ENCODE measurements at regions not wholly inside any gene's neighbourhood (a gene's known extent, or its start where the extent isn't known, plus 50 kb on each side); places are given as distances from the start of the nearest gene placed in this dataset.

GRCh38 chr6:114940181-114940580, 597.4 kb upstream of the HS3ST5 start:
- Histone ChIP-seq H4K20me1 (ENCODE audit: insufficient read depth, low read length) (no peaks in the 10 kb centered on the region), H3K27me3 (ENCODE audit: insufficient read depth, low read length) (no peaks in the 10 kb centered on the region), H3K9ac (ENCODE audit: low read length) (no peak overlapping the region), H3K4me3 (ENCODE audit: low read depth, low read length, poor library complexity, severe bottlenecking) (no peak overlapping the region), H3K79me2 (ENCODE audit: insufficient read depth, low read length) (no peaks in the 10 kb centered on the region), H2AFZ (ENCODE audit: low read length) (no peak overlapping the region), H3K36me3 (ENCODE audit: insufficient read depth, low read length) (no peaks in the 10 kb centered on the region), H3K4me2 (ENCODE audit: low read length) (no peak overlapping the region), H3K9me2 (ENCODE audit: low read depth, low read length) (no peaks in the 10 kb centered on the region), H3K27ac (ENCODE audit: low read depth, low read length, poor library complexity, severe bottlenecking) (no peak overlapping the region), H3F3A (ENCODE audit: insufficient read depth, low read length) (no peaks in the 10 kb centered on the region), H3K9me3 (ENCODE audit: low read length) (no peaks in the 10 kb centered on the region), H3K4me1 (ENCODE audit: insufficient read depth, low read length, severe bottlenecking) (no peaks in the 10 kb centered on the region)
- TF ChIP-seq CTCF (IDR thresholded peaks at IDR 0.05; ENCODE audit: low read length) (no peak), EZH2 (IDR thresholded peaks at IDR 0.05; ENCODE audit: borderline replicate concordance, low read length) (no peak)

GRCh38 chr6:114939630-114940029, 596.8 kb upstream of the HS3ST5 start:
- H3K4me2 ChIP-seq (ENCODE audit: low read length), result no peak overlapping the region
- no peak overlapping the region for H3K9ac ChIP-seq (ENCODE audit: low read length)
- H2AFZ ChIP-seq (ENCODE audit: low read length), result no peak overlapping the region
- H3K27ac ChIP-seq (ENCODE audit: low read depth, low read length, poor library complexity, severe bottlenecking), result no peak overlapping the region
- no peaks in the 10 kb centered on the region for H3K79me2 ChIP-seq (ENCODE audit: insufficient read depth, low read length)
- H4K20me1 ChIP-seq (ENCODE audit: insufficient read depth, low read length), result no peaks in the 10 kb centered on the region
- H3K4me1 ChIP-seq (ENCODE audit: insufficient read depth, low read length, severe bottlenecking), result no peaks in the 10 kb centered on the region
- TF ChIP-seq CTCF (IDR thresholded peaks at IDR 0.05; ENCODE audit: low read length) (no peak), EZH2 (IDR thresholded peaks at IDR 0.05; ENCODE audit: borderline replicate concordance, low read length) (no peak)
- no peaks in the 10 kb centered on the region for H3F3A ChIP-seq (ENCODE audit: insufficient read depth, low read length)
- H3K36me3 ChIP-seq (ENCODE audit: insufficient read depth, low read length), result no peaks in the 10 kb centered on the region
- H3K4me3 ChIP-seq (ENCODE audit: low read depth, low read length, poor library complexity, severe bottlenecking), result no peak overlapping the region
- no peaks in the 10 kb centered on the region for H3K9me3 ChIP-seq (ENCODE audit: low read length)
- no peaks in the 10 kb centered on the region for H3K27me3 ChIP-seq (ENCODE audit: insufficient read depth, low read length)
- no peaks in the 10 kb centered on the region for H3K9me2 ChIP-seq (ENCODE audit: low read depth, low read length)

GRCh38 chr6:114936080-114936479, 593.3 kb upstream of the HS3ST5 start:
- H3K27me3 ChIP-seq (ENCODE audit: insufficient read depth, low read length), result no peaks in the 10 kb centered on the region
- H3K27ac ChIP-seq (ENCODE audit: low read depth, low read length, poor library complexity, severe bottlenecking), result no peak overlapping the region
- H3K4me1 ChIP-seq (ENCODE audit: insufficient read depth, low read length, severe bottlenecking), result no peaks in the 10 kb centered on the region
- TF ChIP-seq EZH2 (IDR thresholded peaks at IDR 0.05; ENCODE audit: borderline replicate concordance, low read length), result no peak
- no peak for TF ChIP-seq CTCF (IDR thresholded peaks at IDR 0.05; ENCODE audit: low read length)
- H2AFZ ChIP-seq (ENCODE audit: low read length), result no peak overlapping the region
- H3K9me2 ChIP-seq (ENCODE audit: low read depth, low read length), result no peaks in the 10 kb centered on the region
- no peak overlapping the region for H3K4me3 ChIP-seq (ENCODE audit: low read depth, low read length, poor library complexity, severe bottlenecking)
- H3K79me2 ChIP-seq (ENCODE audit: insufficient read depth, low read length), result no peaks in the 10 kb centered on the region
- H3K36me3 ChIP-seq (ENCODE audit: insufficient read depth, low read length), result no peaks in the 10 kb centered on the region
- no peaks in the 10 kb centered on the region for H3K9me3 ChIP-seq (ENCODE audit: low read length)
- no peak overlapping the region for H3K9ac ChIP-seq (ENCODE audit: low read length)
- no peaks in the 10 kb centered on the region for H3F3A ChIP-seq (ENCODE audit: insufficient read depth, low read length)
- no peaks in the 10 kb centered on the region for H4K20me1 ChIP-seq (ENCODE audit: insufficient read depth, low read length)
- no peak overlapping the region for H3K4me2 ChIP-seq (ENCODE audit: low read length)

Data from OCI-LY1 (cell line).